RWPE1 (cell line): ENCODE measurements at regions not wholly inside any gene's neighbourhood (a gene's known extent, or its start where the extent isn't known, plus 50 kb on each side); places are given as distances from the start of the nearest gene placed in this dataset.
"Not testable (repeated sequence)": the region's sequence is repeated elsewhere in the genome, so short reads cannot be mapped to it uniquely, and the experiment has no call there.

ENCODE experiments used
- CTCF ChIA-PET: fragments of 350-600 bp; sonication (Branson Sonifier 250); formaldehyde crosslinking; extraction: SDS; loops from one replicate; lab custom pipeline; 2021; lab: Yijun Ruan, JAX
- POLR2A ChIA-PET: fragments of 400-600 bp; formaldehyde crosslinking; extraction: SDS; loops from one replicate; lab custom pipeline; 2020; ENCODE audit warnings: antibody characterized with exemption; ENCODE audit not compliant: low non-redundant PET; lab: Yijun Ruan, JAX
- DNase-seq: peaks from one replicate; pipeline ENCODE4 v3.0.0; 2012; ENCODE audit warnings: low spot score
- H3K27ac ChIP-seq: fragments of 450-650 bp; 2 replicates; pipeline ENCODE4 v1.5.1; 2017
- CTCF ChIP-seq: fragments of 450-650 bp; conservative IDR thresholded peaks from 2 replicates; pipeline ENCODE4 v1.5.1; 2017; ENCODE audit warnings: low read depth, mild to moderate bottlenecking

DNA sequence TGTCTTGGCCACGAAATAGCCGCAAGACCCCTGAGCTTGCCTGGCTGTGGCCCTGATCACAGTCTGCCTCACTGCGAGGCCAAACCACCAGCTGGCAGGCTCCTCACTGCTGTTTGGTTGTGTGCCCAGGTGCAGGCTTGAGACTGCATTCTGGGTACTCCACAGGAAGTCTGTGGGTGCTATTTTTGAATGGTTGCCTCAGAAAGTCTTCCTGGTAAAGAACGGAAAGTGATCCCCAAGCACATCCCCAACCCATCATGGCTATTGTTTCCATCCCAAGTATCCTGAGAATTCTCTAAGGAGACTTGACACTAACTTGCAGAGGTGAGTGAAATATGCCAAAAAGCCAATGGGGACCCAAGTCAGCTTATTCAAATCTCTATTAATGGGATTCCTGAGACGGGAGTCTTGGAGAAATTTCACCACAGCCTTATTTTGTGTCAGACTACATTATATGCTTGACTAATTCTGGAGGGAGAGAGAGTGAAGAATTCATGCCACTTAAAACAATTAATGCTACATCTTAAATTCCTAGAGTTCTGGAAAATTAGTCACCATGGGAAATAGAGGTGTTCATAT lies 170.9 kb downstream of the RAMP3 start:
- H3K27ac ChIP-seq: no peak overlapping the region
- TF ChIP-seq CTCF: no peak
- ChIA-PET POLR2A (no interaction called here), CTCF (no interaction called here)
- no peak for DNase-seq

DNA sequence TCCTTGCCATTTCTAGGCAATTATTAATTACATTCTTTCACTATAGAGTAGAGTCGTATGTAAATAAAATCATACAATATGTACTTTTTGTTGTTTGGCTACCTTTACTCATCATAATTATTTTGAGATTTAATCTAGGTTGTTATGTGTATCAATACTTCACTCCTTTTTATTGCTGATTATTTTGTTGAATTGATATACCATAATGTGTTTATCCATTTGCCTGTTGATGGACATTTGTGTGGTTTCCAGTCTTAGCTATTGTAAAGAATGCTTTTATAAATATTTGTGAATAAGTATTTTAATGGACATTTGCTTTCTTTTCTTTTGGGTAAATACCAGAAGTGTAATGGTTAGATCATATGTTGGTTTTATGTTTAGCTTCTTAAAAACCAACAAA lies 174.0 kb downstream of the RAMP3 start:
- TF ChIP-seq CTCF: no peak
- no peak for DNase-seq
- POLR2A ChIA-PET: no interaction called here
- H3K27ac ChIP-seq: no peak overlapping the region
- CTCF ChIA-PET: no interaction called here

DNA sequence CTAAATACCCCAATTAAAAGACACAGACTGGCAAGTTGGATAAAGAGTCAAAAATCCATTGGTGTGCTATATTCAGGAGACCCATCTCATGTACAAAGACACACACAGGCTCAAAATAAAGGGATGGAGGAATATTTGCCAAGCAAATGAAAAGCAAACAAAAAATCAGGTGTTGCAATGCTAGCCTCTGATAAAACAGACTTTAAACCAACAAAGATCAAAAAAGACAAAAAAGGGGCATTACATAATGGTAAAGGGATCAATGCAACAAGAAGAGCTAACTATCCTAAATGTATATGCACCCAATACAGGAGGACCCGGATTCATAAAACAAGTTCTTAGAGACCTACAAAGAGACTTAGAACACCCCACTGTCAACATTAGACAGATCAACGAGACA lies 177.4 kb downstream of the RAMP3 start:
- H3K27ac ChIP-seq, CTCF ChIA-PET, POLR2A ChIA-PET, DNase-seq: not testable (repeated sequence)

- ChIA-PET CTCF (interaction anchor here (0.5 kb wide), 1 partner anchor 23 kb away, joined by 3 read pairs; no protein-coding TSS in a partner anchor), POLR2A (no interaction called here)
- no peak overlapping the region for H3K27ac ChIP-seq
- TF ChIP-seq CTCF: no peak
- no peak for DNase-seq
These were observed 184.6 kb downstream of the RAMP3 start for GRCh38 chr7:45342236-45342635.

GRCh38 chr7:45343746-45344145 lies 186.2 kb downstream of the RAMP3 start:
- CTCF ChIA-PET: no interaction called here
- no peak for TF ChIP-seq CTCF

GRCh38 chr7:45347804-45348203 lies 190.2 kb downstream of the RAMP3 start:
- ChIA-PET POLR2A (no interaction called here), CTCF (no interaction called here)
- no peak for TF ChIP-seq CTCF
- no peak overlapping the region for H3K27ac ChIP-seq
- peak; percentile 61 for DNase-seq

More at GRCh38 chr7:45343746-45344145, 186.2 kb downstream of the RAMP3 start:
- POLR2A ChIA-PET: no interaction called here
- no peak for DNase-seq
- H3K27ac ChIP-seq: no peak overlapping the region

DNA sequence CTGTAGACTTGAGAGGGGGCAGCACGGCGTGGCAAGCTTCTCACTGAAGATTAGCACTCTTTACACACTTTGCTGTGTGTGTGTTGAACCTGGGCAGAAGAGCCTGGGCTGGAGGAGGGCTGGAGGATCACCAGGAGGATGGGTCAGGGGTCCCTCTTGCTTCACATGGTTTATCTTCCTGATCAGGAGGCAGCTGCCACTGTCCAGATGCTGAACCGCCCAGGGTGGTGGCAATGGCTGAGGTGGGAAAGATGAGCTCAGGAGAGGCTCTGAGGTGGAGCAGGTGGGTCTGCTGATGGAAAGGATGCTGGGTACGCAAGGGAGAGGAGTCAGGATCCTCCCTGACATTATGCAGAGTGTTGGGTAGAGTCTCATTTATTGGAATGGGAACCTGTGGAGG lies 191.5 kb downstream of the RAMP3 start:
- ChIA-PET CTCF (no interaction called here), POLR2A (interaction anchor here (0.6 kb wide), 1 partner anchor 414 kb away, joined by 3 read pairs; no protein-coding TSS in a partner anchor)
- TF ChIP-seq CTCF: no peak
- H3K27ac ChIP-seq: no peak overlapping the region
- no peak for DNase-seq
